GM19238 (cell line): ENCODE measurements at regions not wholly inside any gene's neighbourhood (a gene's known extent, or its start where the extent isn't known, plus 50 kb on each side); places are given as distances from the start of the nearest gene placed in this dataset.
"Not testable (repeated sequence)": the region's sequence is repeated elsewhere in the genome, so short reads cannot be mapped to it uniquely, and the experiment has no call there.

Experiments
- DNase-seq: peaks from one replicate; pipeline ENCODE4 v3.0.0; 2011; ENCODE audit warnings: low spot score; ENCODE audit not compliant: insufficient read length

GRCh38 chr9:87401681-87402080, 96.0 kb upstream of the DAPK1 start:
- DNase-seq = no peak

- no peak for DNase-seq
These were observed 95.1 kb upstream of the DAPK1 start for GRCh38 chr9:87402537-87402936.

GRCh38 chr9:87405677-87406542, 91.8 kb upstream of the DAPK1 start:
- no peak for DNase-seq

GRCh38 chr9:87406543-87407166, 91.0 kb upstream of the DAPK1 start:
- DNase-seq = no peak

- DNase-seq = not testable (repeated sequence)
These were observed 87.3 kb upstream of the DAPK1 start for GRCh38 chr9:87410047-87411005.

- no peak for DNase-seq
These were observed 76.8 kb upstream of the DAPK1 start for GRCh38 chr9:87420884-87421283.

- DNase-seq = no peak
These were observed 75.9 kb upstream of the DAPK1 start for GRCh38 chr9:87421734-87422133.

GRCh38 chr9:87422999-87423398, 74.7 kb upstream of the DAPK1 start:
- no peak for DNase-seq

- not testable (repeated sequence) for DNase-seq
These were observed 73.8 kb upstream of the DAPK1 start for GRCh38 chr9:87423885-87424284.

- no peak for DNase-seq
These were observed 72.5 kb upstream of the DAPK1 start for GRCh38 chr9:87425202-87425601.

- DNase-seq = no peak
These were observed 69.7 kb upstream of the DAPK1 start for GRCh38 chr9:87427851-87428506.

- no peak for DNase-seq
These were observed 69.0 kb upstream of the DAPK1 start for GRCh38 chr9:87428659-87429058.

GRCh38 chr9:87431837-87432236, 65.8 kb upstream of the DAPK1 start:
- no peak for DNase-seq

GRCh38 chr9:87433853-87434252, 63.8 kb upstream of the DAPK1 start:
- DNase-seq = no peak

- DNase-seq = no peak
These were observed 63.3 kb upstream of the DAPK1 start for GRCh38 chr9:87434366-87434765.

- DNase-seq = no peak
These were observed 62.3 kb upstream of the DAPK1 start for GRCh38 chr9:87435189-87435880.

- no peak for DNase-seq
These were observed 61.0 kb upstream of the DAPK1 start for GRCh38 chr9:87436716-87437115.

- no peak for DNase-seq
These were observed 59.7 kb upstream of the DAPK1 start for GRCh38 chr9:87437966-87438365.

GRCh38 chr9:87441251-87441650, 56.4 kb upstream of the DAPK1 start:
- DNase-seq = no peak

- DNase-seq = no peak
These were observed 55.2 kb upstream of the DAPK1 start for GRCh38 chr9:87442451-87442850.

GRCh38 chr9:87443006-87443405, 54.7 kb upstream of the DAPK1 start:
- DNase-seq = no peak
